ENCODE measurements at regions not wholly inside any gene's neighbourhood (a gene's known extent, or its start where the extent isn't known, plus 50 kb on each side); places are given as distances from the start of the nearest gene placed in this dataset.

- no peak for TF ChIP-seq EP300 (IDR thresholded peaks at IDR 0.05; ENCODE audit: borderline replicate concordance)
- no peak for TF ChIP-seq CEBPB (IDR thresholded peaks at IDR 0.05)
- no peak for TF ChIP-seq REST (IDR thresholded peaks at IDR 0.05; ENCODE audit: low read depth)
- TF ChIP-seq CREB1 (IDR thresholded peaks at IDR 0.05; ENCODE audit: low read depth), result no peak
- TF ChIP-seq TCF12 (IDR thresholded peaks at IDR 0.05; ENCODE audit: low read depth), result no peak
- TF ChIP-seq FOXM1 (IDR thresholded peaks at IDR 0.05; ENCODE audit: borderline replicate concordance, low read depth), result no peak
- TF ChIP-seq NFIC (IDR thresholded peaks at IDR 0.05), result no peak
- TF ChIP-seq TEAD4 (IDR thresholded peaks at IDR 0.05), result no peak
- no peak for TF ChIP-seq EGR1 (IDR thresholded peaks at IDR 0.05)
- no peak for TF ChIP-seq USF1 (IDR thresholded peaks at IDR 0.05)
- TF ChIP-seq TAF1 (IDR thresholded peaks at IDR 0.05; ENCODE audit: low read depth), result no peak
- TF ChIP-seq ZBTB7A (IDR thresholded peaks at IDR 0.05; ENCODE audit: low read depth), result no peak
- TF ChIP-seq MAX (IDR thresholded peaks at IDR 0.05), result no peak
- TF ChIP-seq YY1 (IDR thresholded peaks at IDR 0.05; ENCODE audit: low read depth), result no peak
- TF ChIP-seq RAD21 (IDR thresholded peaks at IDR 0.05; ENCODE audit: low read depth), result no peak
Measured at GRCh38 chr6:15882915-15883314, 220.1 kb upstream of the DTNBP1 start.

GRCh38 chr6:15882345-15882744, 219.5 kb upstream of the DTNBP1 start:
- TF ChIP-seq YY1 (IDR thresholded peaks at IDR 0.05; ENCODE audit: low read depth) (no peak), MAX (IDR thresholded peaks at IDR 0.05) (no peak), TAF1 (IDR thresholded peaks at IDR 0.05; ENCODE audit: low read depth) (no peak), TCF12 (IDR thresholded peaks at IDR 0.05; ENCODE audit: low read depth) (no peak), FOXM1 (IDR thresholded peaks at IDR 0.05; ENCODE audit: borderline replicate concordance, low read depth) (no peak), CEBPB (IDR thresholded peaks at IDR 0.05) (no peak), REST (IDR thresholded peaks at IDR 0.05; ENCODE audit: low read depth) (no peak), CREB1 (IDR thresholded peaks at IDR 0.05; ENCODE audit: low read depth) (no peak), ZBTB7A (IDR thresholded peaks at IDR 0.05; ENCODE audit: low read depth) (no peak), EP300 (IDR thresholded peaks at IDR 0.05; ENCODE audit: borderline replicate concordance) (no peak), EGR1 (IDR thresholded peaks at IDR 0.05) (no peak), TEAD4 (IDR thresholded peaks at IDR 0.05) (no peak)

GRCh38 chr6:15881150-15881549, 218.3 kb upstream of the DTNBP1 start:
- no peak for TF ChIP-seq EP300 (IDR thresholded peaks at IDR 0.05; ENCODE audit: borderline replicate concordance)
- TF ChIP-seq TCF12 (IDR thresholded peaks at IDR 0.05; ENCODE audit: low read depth), result no peak
- TF ChIP-seq CREB1 (IDR thresholded peaks at IDR 0.05; ENCODE audit: low read depth), result no peak
- TF ChIP-seq USF1 (IDR thresholded peaks at IDR 0.05), result no peak
- TF ChIP-seq TAF1 (IDR thresholded peaks at IDR 0.05; ENCODE audit: low read depth), result no peak
- TF ChIP-seq YY1 (IDR thresholded peaks at IDR 0.05; ENCODE audit: low read depth), result no peak
- no peak for TF ChIP-seq CEBPB (IDR thresholded peaks at IDR 0.05)
- TF ChIP-seq EGR1 (IDR thresholded peaks at IDR 0.05), result no peak
- no peak for TF ChIP-seq MAX (IDR thresholded peaks at IDR 0.05)
- TF ChIP-seq REST (IDR thresholded peaks at IDR 0.05; ENCODE audit: low read depth), result no peak
- no peak for TF ChIP-seq FOXM1 (IDR thresholded peaks at IDR 0.05; ENCODE audit: borderline replicate concordance, low read depth)
- TF ChIP-seq NFIC (IDR thresholded peaks at IDR 0.05), result no peak
- no peak for TF ChIP-seq TEAD4 (IDR thresholded peaks at IDR 0.05)
- TF ChIP-seq ZBTB7A (IDR thresholded peaks at IDR 0.05; ENCODE audit: low read depth), result no peak
- TF ChIP-seq RAD21 (IDR thresholded peaks at IDR 0.05; ENCODE audit: low read depth), result no peak

GRCh38 chr6:15880262-15880973, 217.6 kb upstream of the DTNBP1 start:
- no peak for TF ChIP-seq TAF1 (IDR thresholded peaks at IDR 0.05; ENCODE audit: low read depth)
- no peak for TF ChIP-seq NFIC (IDR thresholded peaks at IDR 0.05)
- TF ChIP-seq USF1 (IDR thresholded peaks at IDR 0.05), result no peak
- no peak for TF ChIP-seq CREB1 (IDR thresholded peaks at IDR 0.05; ENCODE audit: low read depth)
- TF ChIP-seq REST (IDR thresholded peaks at IDR 0.05; ENCODE audit: low read depth), result no peak
- no peak for TF ChIP-seq CEBPB (IDR thresholded peaks at IDR 0.05)
- TF ChIP-seq FOXM1 (IDR thresholded peaks at IDR 0.05; ENCODE audit: borderline replicate concordance, low read depth), result no peak
- no peak for TF ChIP-seq MAX (IDR thresholded peaks at IDR 0.05)
- TF ChIP-seq YY1 (IDR thresholded peaks at IDR 0.05; ENCODE audit: low read depth), result no peak
- no peak for TF ChIP-seq RAD21 (IDR thresholded peaks at IDR 0.05; ENCODE audit: low read depth)
- TF ChIP-seq EP300 (IDR thresholded peaks at IDR 0.05; ENCODE audit: borderline replicate concordance), result no peak
- TF ChIP-seq TEAD4 (IDR thresholded peaks at IDR 0.05), result no peak
- no peak for TF ChIP-seq EGR1 (IDR thresholded peaks at IDR 0.05)
- no peak for TF ChIP-seq ZBTB7A (IDR thresholded peaks at IDR 0.05; ENCODE audit: low read depth)
- TF ChIP-seq TCF12 (IDR thresholded peaks at IDR 0.05; ENCODE audit: low read depth), result no peak
